ENCODE measurements at regions not wholly inside any gene's neighbourhood (a gene's known extent, or its start where the extent isn't known, plus 50 kb on each side); places are given as distances from the start of the nearest gene placed in this dataset.

DNA sequence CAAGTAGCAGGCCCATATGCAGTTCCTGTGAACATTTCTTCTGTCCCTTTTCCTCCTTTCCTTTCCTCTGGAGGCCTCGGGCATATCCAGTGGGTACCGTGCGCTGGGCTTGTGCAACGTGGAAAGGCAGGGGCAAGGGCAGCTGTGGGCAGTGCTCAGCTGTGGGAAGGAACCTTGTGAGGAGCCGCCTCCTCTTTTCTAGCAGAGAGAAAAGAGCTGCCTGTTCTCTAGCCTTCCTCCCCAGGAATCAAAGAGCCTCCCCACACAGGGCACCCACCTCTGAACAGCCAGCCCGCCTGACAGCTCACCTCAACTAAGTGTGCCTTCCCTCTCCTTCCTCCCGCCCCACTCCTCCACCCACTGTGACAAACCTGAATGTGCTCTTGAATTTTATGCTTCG, 143.3 kb upstream of the HDDC2 start (continued):
- TF ChIP-seq CREB3L1 (IDR thresholded peaks at IDR 0.05; ENCODE audit: borderline replicate concordance, low read depth): no peak

DNA sequence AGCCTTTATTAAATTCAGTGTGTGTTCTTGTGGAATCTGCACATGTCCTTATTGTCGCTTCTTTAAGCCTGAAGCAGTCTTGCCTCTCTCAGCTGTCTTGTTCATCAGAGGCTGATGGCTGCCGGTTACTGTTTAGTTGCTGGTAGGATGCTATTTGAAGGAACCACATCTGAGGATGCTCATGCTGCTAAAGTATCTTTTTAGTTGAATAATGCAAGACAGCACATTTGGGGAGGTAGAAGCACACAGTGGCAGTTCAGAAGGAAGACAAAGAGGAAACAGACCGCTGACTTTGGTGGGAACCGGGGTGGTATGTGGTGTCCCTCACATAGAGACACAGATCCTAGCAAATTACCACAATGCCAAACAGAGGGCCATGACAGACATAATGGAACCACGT, 144.2 kb upstream of the HDDC2 start:
- no peak overlapping the region for H3K27ac ChIP-seq (ENCODE audit: extremely low read depth, low read depth, low read length)
- ATAC-seq (no peak), DNase-seq (ENCODE audit: extremely low read depth in 1 of 4, low spot score in 3 of 4) (no peak), FAIRE-seq (no peak)
- BruUV-seq (replicated peaks): no TSS peak
- H3K27me3 ChIP-seq (ENCODE audit: control insufficient read depth in 2 of 2, insufficient read depth in 2 of 2, low read length in 2 of 2): 0 out of 5 replicates have a peak, but pooled peaks cover 0 to 7% of the 10 kb centered on the region in 2 experiments
- intact Hi-C loops (cut with micrococcal nuclease) (no loop called here), in situ Hi-C loops (cut with MboI) (no loop called here)
- H3K4me3 ChIP-seq: no peak overlapping the region
- H3K4me2 ChIP-seq (ENCODE audit: insufficient read depth, low read length): no peak overlapping the region
- no peaks in the 10 kb centered on the region for H3K9me3 ChIP-seq (replicated peaks; ENCODE audit: control insufficient read depth, insufficient read depth, low read depth, low read length)
- TF ChIP-seq ZC3H8 (IDR thresholded peaks at IDR 0.05) (no peak), ZBTB26 (CRISPR knock-in tag; IDR thresholded peaks at IDR 0.05) (no peak), ZNF408 (CRISPR knock-in tag; IDR thresholded peaks at IDR 0.05; ENCODE audit: low read depth) (no peak), ZNF644 (tag; IDR thresholded peaks at IDR 0.05; ENCODE audit: low read depth) (no peak), EZH2 (IDR thresholded peaks at IDR 0.05; ENCODE audit: borderline replicate concordance, low read depth, low read length) (no peak), TRIM28 (IDR thresholded peaks at IDR 0.05) (no peak), TCFL5 (CRISPR knock-in tag; conservative IDR thresholded peaks at IDR 0.05) (no peak), KDM4B (IDR thresholded peaks at IDR 0.05; ENCODE audit: borderline replicate concordance in 2 of 2, low read depth in 1 of 2) (no peak), TGIF2 (CRISPR knock-in tag; IDR thresholded peaks at IDR 0.05) (no peak), TFE3 (CRISPR knock-in tag; IDR thresholded peaks at IDR 0.05) (no peak), ZNF431 (CRISPR knock-in tag; IDR thresholded peaks at IDR 0.05) (no peak), NUFIP1 (IDR thresholded peaks at IDR 0.05; ENCODE audit: partially characterized antibody) (no peak), ZNF121 (CRISPR knock-in tag; conservative IDR thresholded peaks at IDR 0.05) (no peak)
- TF ChIP-seq, protein P1, sequence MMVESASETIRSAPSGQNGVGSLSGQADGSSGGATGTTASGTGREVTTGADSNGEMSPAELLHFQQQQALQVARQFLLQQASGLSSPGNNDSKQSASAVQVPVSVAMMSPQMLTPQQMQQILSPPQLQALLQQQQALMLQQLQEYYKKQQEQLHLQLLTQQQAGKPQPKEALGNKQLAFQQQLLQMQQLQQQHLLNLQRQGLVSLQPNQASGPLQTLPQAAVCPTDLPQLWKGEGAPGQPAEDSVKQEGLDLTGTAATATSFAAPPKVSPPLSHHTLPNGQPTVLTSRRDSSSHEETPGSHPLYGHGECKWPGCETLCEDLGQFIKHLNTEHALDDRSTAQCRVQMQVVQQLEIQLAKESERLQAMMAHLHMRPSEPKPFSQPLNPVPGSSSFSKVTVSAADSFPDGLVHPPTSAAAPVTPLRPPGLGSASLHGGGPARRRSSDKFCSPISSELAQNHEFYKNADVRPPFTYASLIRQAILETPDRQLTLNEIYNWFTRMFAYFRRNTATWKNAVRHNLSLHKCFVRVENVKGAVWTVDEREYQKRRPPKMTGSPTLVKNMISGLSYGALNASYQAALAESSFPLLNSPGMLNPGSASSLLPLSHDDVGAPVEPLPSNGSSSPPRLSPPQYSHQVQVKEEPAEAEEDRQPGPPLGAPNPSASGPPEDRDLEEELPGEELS (CRISPR knock-in tag; IDR thresholded peaks at IDR 0.05; ENCODE audit: borderline replicate concordance): no peak
- TF ChIP-seq, protein P2, sequence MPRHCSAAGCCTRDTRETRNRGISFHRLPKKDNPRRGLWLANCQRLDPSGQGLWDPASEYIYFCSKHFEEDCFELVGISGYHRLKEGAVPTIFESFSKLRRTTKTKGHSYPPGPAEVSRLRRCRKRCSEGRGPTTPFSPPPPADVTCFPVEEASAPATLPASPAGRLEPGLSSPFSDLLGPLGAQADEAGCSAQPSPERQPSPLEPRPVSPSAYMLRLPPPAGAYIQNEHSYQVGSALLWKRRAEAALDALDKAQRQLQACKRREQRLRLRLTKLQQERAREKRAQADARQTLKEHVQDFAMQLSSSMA (CRISPR knock-in tag; IDR thresholded peaks at IDR 0.05): no peak
- no peaks in the 10 kb centered on the region for H3K79me2 ChIP-seq (ENCODE audit: control insufficient read depth, insufficient read depth, low read length)
- H3K9ac ChIP-seq (ENCODE audit: insufficient read depth in 1 of 2, low read depth in 2 of 2, low read length in 2 of 2): no peak overlapping the region
- H2AFZ ChIP-seq (ENCODE audit: low read depth, low read length): no peak overlapping the region
- H3K9me1 ChIP-seq (ENCODE audit: control insufficient read depth, insufficient read depth, low read length): no peaks in the 10 kb centered on the region
- ChIA-PET POLR2A (interaction anchor here (0.7 kb wide), 1 partner anchor 282 kb away, joined by 3 read pairs; no protein-coding TSS in a partner anchor), CTCF (ENCODE audit: low intra/inter-chr PET ratio) (no interaction called here)
- 2% methylated on average over 5 of the region's 5 CpGs for WGBS (ENCODE audit: insufficient coverage, low coverage, missing lambda C conversion rate)
- H4K20me1 ChIP-seq (replicated peaks; ENCODE audit: control insufficient read depth, insufficient read depth, low read length): no peaks in the 10 kb centered on the region
- no peaks in the 10 kb centered on the region for H3K4me1 ChIP-seq (replicated peaks in 1 of 2; ENCODE audit: control insufficient read depth in 2 of 2, insufficient read depth in 2 of 2, low read length in 2 of 2)
- H3K36me3 ChIP-seq (ENCODE audit: control insufficient read depth, insufficient read depth, low read length): no peaks in the 10 kb centered on the region
